ENCODE measurements at regions not wholly inside any gene's neighbourhood (a gene's known extent, or its start where the extent isn't known, plus 50 kb on each side); places are given as distances from the start of the nearest gene placed in this dataset.

GRCh38 chr9:81430727-81431126 lies 258.6 kb downstream of the TLE1 start:
- in situ Hi-C loops (cut with MboI) (no loop called here), intact Hi-C loops (cut with micrococcal nuclease; ENCODE audit: unreplicated experiment) (no loop called here)
- ChIA-PET CTCF (no interaction called here), POLR2A (no interaction called here), SMC1A (ENCODE audit: uncharacterized antibody, unreplicated experiment) (no interaction called here), RAD21 (ENCODE audit: unreplicated experiment) (no interaction called here)
- Histone ChIP-seq H3K4me3 (no peak overlapping the region), H4K20me1 (ENCODE audit: control insufficient read depth, insufficient read depth) (no peaks in the 10 kb centered on the region), H3K36me3 (ENCODE audit: control insufficient read depth in 2 of 2, insufficient read depth in 2 of 2, low read length in 1 of 2) (no peaks in the 10 kb centered on the region), H3K9me3 (replicated peaks; ENCODE audit: control insufficient read depth, insufficient read depth, low read length) (no peaks in the 10 kb centered on the region), H3K27me3 (replicated peaks in 1 of 2; ENCODE audit: control insufficient read depth in 2 of 2, insufficient read depth in 2 of 2, low read length in 1 of 2) (no peaks in the 10 kb centered on the region), H3K4me1 (ENCODE audit: control insufficient read depth, insufficient read depth, low read length) (no peaks in the 10 kb centered on the region), H3K27ac (ENCODE audit: control insufficient read depth, insufficient read depth) (no peak overlapping the region), H2AFZ (ENCODE audit: control insufficient read depth, low read depth, low read length) (no peak overlapping the region), H3K9ac (ENCODE audit: control insufficient read depth, insufficient read depth, low read length) (no peak overlapping the region), H3K79me2 (ENCODE audit: control insufficient read depth, insufficient read depth, low read length) (no peaks in the 10 kb centered on the region), H3K4me2 (ENCODE audit: control insufficient read depth, insufficient read depth) (no peak overlapping the region)
- DNase-seq (ENCODE audit: low read depth, low spot score): no peak
- TF ChIP-seq FOS (IDR thresholded peaks at IDR 0.05; ENCODE audit: borderline replicate concordance, extremely low read depth, insufficient read length) (no peak), SMAD1 (IDR thresholded peaks at IDR 0.05; ENCODE audit: low read depth, partially characterized antibody) (no peak), RFX5 (IDR thresholded peaks at IDR 0.05; ENCODE audit: low read depth, low read length) (no peak), ZNF217 (IDR thresholded peaks at IDR 0.05) (no peak), HDAC2 (IDR thresholded peaks at IDR 0.05) (no peak), EZH2 (IDR thresholded peaks at IDR 0.05; ENCODE audit: borderline replicate concordance, control insufficient read depth, low read depth, low read length) (no peak), SMAD5 (IDR thresholded peaks at IDR 0.05; ENCODE audit: low read depth) (no peak), SMC3 (IDR thresholded peaks at IDR 0.05; ENCODE audit: borderline replicate concordance, low read length) (no peak), RBBP5 (conservative IDR thresholded peaks at IDR 0.05) (no peak), ZNF687 (IDR thresholded peaks at IDR 0.05) (no peak), IRF3 (IDR thresholded peaks at IDR 0.05) (no peak), RAD51 (IDR thresholded peaks at IDR 0.05) (no peak), SMARCA5 (IDR thresholded peaks at IDR 0.05) (no peak), ATF7 (IDR thresholded peaks at IDR 0.05; ENCODE audit: low read depth) (no peak), LARP7 (IDR thresholded peaks at IDR 0.05) (no peak), MEF2A (IDR thresholded peaks at IDR 0.05; ENCODE audit: insufficient read depth, low read depth, low read length) (no peak), POLR2A (IDR thresholded peaks at IDR 0.05; ENCODE audit: low read depth, low read length) (no peak), TCF3 (IDR thresholded peaks at IDR 0.05; ENCODE audit: borderline replicate concordance, insufficient read depth, low read depth, low read length) (no peak)
- TF ChIP-seq, protein P1, sequence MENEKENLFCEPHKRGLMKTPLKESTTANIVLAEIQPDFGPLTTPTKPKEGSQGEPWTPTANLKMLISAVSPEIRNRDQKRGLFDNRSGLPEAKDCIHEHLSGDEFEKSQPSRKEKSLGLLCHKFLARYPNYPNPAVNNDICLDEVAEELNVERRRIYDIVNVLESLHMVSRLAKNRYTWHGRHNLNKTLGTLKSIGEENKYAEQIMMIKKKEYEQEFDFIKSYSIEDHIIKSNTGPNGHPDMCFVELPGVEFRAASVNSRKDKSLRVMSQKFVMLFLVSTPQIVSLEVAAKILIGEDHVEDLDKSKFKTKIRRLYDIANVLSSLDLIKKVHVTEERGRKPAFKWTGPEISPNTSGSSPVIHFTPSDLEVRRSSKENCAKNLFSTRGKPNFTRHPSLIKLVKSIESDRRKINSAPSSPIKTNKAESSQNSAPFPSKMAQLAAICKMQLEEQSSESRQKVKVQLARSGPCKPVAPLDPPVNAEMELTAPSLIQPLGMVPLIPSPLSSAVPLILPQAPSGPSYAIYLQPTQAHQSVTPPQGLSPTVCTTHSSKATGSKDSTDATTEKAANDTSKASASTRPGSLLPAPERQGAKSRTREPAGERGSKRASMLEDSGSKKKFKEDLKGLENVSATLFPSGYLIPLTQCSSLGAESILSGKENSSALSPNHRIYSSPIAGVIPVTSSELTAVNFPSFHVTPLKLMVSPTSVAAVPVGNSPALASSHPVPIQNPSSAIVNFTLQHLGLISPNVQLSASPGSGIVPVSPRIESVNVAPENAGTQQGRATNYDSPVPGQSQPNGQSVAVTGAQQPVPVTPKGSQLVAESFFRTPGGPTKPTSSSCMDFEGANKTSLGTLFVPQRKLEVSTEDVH (IDR thresholded peaks at IDR 0.05; ENCODE audit: low read depth, partially characterized antibody): no peak
- TF ChIP-seq, protein P2, sequence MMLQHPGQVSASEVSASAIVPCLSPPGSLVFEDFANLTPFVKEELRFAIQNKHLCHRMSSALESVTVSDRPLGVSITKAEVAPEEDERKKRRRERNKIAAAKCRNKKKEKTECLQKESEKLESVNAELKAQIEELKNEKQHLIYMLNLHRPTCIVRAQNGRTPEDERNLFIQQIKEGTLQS (IDR thresholded peaks at IDR 0.05; ENCODE audit: borderline replicate concordance, extremely low read depth, low read depth, low read length): no peak
- ATAC-seq: no peak
- no TSS peak for BruUV-seq (replicated peaks)
- FAIRE-seq: no peak
- 6% methylated on average over 1 of the region's 1 CpG for WGBS (ENCODE audit: insufficient coverage, insufficient replicate concordance, low lambda C conversion rate, missing lambda C conversion rate)

Data from GM12878 (cell line).